ENCODE measurements at regions not wholly inside any gene's neighbourhood (a gene's known extent, or its start where the extent isn't known, plus 50 kb on each side); places are given as distances from the start of the nearest gene placed in this dataset.

GRCh38 chr1:56355918-56356317 lies 223.4 kb downstream of the PLPP3 start:
- no peaks in the 10 kb centered on the region for H3K4me1 ChIP-seq
- WGBS, 2 donors (ENCODE audit: low coverage in 1 of 2), result 83 to 86% methylated on average over 3 of the region's 3 CpGs
- TF ChIP-seq CTCF (IDR thresholded peaks at IDR 0.05) (no peak), POLR2AphosphoS5 (IDR thresholded peaks at IDR 0.05) (no peak)
- H3K27me3 ChIP-seq, result no peaks in the 10 kb centered on the region
- H3K4me3 ChIP-seq, result no peak overlapping the region
- intact Hi-C loops (cut with DNase I; ENCODE audit: low total_unique reads) (no loop called here), in situ Hi-C loops (cut with MboI; ENCODE audit: low pct_ligation_motif_present in 1 of 4, low pct_unique_long_range_greater_than_20kb in 1 of 4, low sequenced_read_pairs in 3 of 4) (no loop called here)
- no peak overlapping the region for H3K27ac ChIP-seq
- no peaks in the 10 kb centered on the region for H3K9me3 ChIP-seq
- no peaks in the 10 kb centered on the region for H3K36me3 ChIP-seq
- DNase-seq, result no peak

GRCh38 chr1:56355422-56355821 lies 223.9 kb downstream of the PLPP3 start:
- intact Hi-C loops (cut with DNase I; ENCODE audit: low total_unique reads) (no loop called here), in situ Hi-C loops (cut with MboI; ENCODE audit: low pct_ligation_motif_present in 1 of 4, low pct_unique_long_range_greater_than_20kb in 1 of 4, low sequenced_read_pairs in 3 of 4) (no loop called here)
- Histone ChIP-seq H3K36me3 (no peaks in the 10 kb centered on the region), H3K4me3 (no peak overlapping the region), H3K4me1 (no peaks in the 10 kb centered on the region), H3K27me3 (no peaks in the 10 kb centered on the region), H3K9me3 (no peaks in the 10 kb centered on the region), H3K27ac (no peak overlapping the region)
- DNase-seq, result no peak
- TF ChIP-seq EP300 (IDR thresholded peaks at IDR 0.05; ENCODE audit: low read depth) (no peak), CTCF (IDR thresholded peaks at IDR 0.05) (no peak), POLR2AphosphoS5 (IDR thresholded peaks at IDR 0.05) (no peak), POLR2A (IDR thresholded peaks at IDR 0.05) (no peak)
- WGBS, 2 donors (ENCODE audit: low coverage in 1 of 2), result 40 to 72% methylated on average over 1 of the region's 1 CpG

GRCh38 chr1:56345831-56346230 lies 233.5 kb downstream of the PLPP3 start:
- in situ Hi-C loops (cut with MboI; ENCODE audit: low pct_ligation_motif_present in 1 of 4, low pct_unique_long_range_greater_than_20kb in 1 of 4, low sequenced_read_pairs in 3 of 4) (no loop called here), intact Hi-C loops (cut with DNase I; ENCODE audit: low total_unique reads) (no loop called here)
- Histone ChIP-seq H3K4me1 (no peaks in the 10 kb centered on the region), H3K36me3 (no peaks in the 10 kb centered on the region), H3K27me3 (no peaks in the 10 kb centered on the region), H3K4me3 (no peak overlapping the region), H3K27ac (no peak overlapping the region), H3K9me3 (peaks cover 4 to 7% of the 10 kb centered on the region in 2 donors)
- TF ChIP-seq CTCF (IDR thresholded peaks at IDR 0.05) (no peak), POLR2A (IDR thresholded peaks at IDR 0.05) (no peak), EP300 (IDR thresholded peaks at IDR 0.05; ENCODE audit: low read depth) (no peak), POLR2AphosphoS5 (IDR thresholded peaks at IDR 0.05) (no peak)
- DNase-seq, result no peak

- no peak overlapping the region for H3K27ac ChIP-seq
- H3K4me1 ChIP-seq, result no peaks in the 10 kb centered on the region
- no peaks in the 10 kb centered on the region for H3K36me3 ChIP-seq
- no peak overlapping the region for H3K4me3 ChIP-seq
- peaks cover 4 to 7% of the 10 kb centered on the region in 2 donors for H3K9me3 ChIP-seq
- intact Hi-C loops (cut with DNase I; ENCODE audit: low total_unique reads) (no loop called here), in situ Hi-C loops (cut with MboI; ENCODE audit: low pct_ligation_motif_present in 1 of 4, low pct_unique_long_range_greater_than_20kb in 1 of 4, low sequenced_read_pairs in 3 of 4) (no loop called here)
- TF ChIP-seq CTCF (IDR thresholded peaks at IDR 0.05) (no peak), EP300 (IDR thresholded peaks at IDR 0.05; ENCODE audit: low read depth) (no peak)
- H3K27me3 ChIP-seq, result no peaks in the 10 kb centered on the region
- DNase-seq, result no peak
Observed at GRCh38 chr1:56340977-56341376, 238.4 kb downstream of the PLPP3 start.
